WTC11 (cell line): ENCODE measurements at regions not wholly inside any gene's neighbourhood (a gene's known extent, or its start where the extent isn't known, plus 50 kb on each side); places are given as distances from the start of the nearest gene placed in this dataset.

ENCODE experiments used
- ATAC-seq: fragments of 200-7000 bp; cut with Tn5 transposase; 2 replicates; pipeline ENCODE4 v1.10.0; 2021; ENCODE audit warnings: mild to moderate bottlenecking, moderate library complexity
- CTCF ChIA-PET: fragments of 300-600 bp; sonication (Branson Sonifier 250); formaldehyde crosslinking; loops from one replicate; lab custom pipeline; 2021; ENCODE audit warnings: antibody characterized with exemption; lab: Charles Lee
- POLR2A ChIA-PET: fragments of 350-600 bp; sonication (Branson Sonifier 250); formaldehyde crosslinking; loops from one replicate; lab custom pipeline; 2021; ENCODE audit warnings: antibody characterized with exemption; lab: Charles Lee
- DNase-seq: peaks from one replicate; pipeline ENCODE4 v3.0.0; 2021; ENCODE audit warnings: low spot score
- H3K27ac Mint-ChIP-seq: 2 replicates; pipeline ENCODE4 v1.8.0; 2021; ENCODE audit warnings: mixed read lengths
- H3K27me3 Mint-ChIP-seq: 2 replicates; pipeline ENCODE4 v1.8.0; 2021; ENCODE audit warnings: low read depth, mild to moderate bottlenecking, moderate library complexity, mixed read lengths
- H3K36me3 Mint-ChIP-seq: 2 replicates; pipeline ENCODE4 v1.8.0; 2021; ENCODE audit warnings: mixed read lengths
- H3K4me1 Mint-ChIP-seq: 2 replicates; pipeline ENCODE4 v1.8.0; 2022; ENCODE audit warnings: mixed read lengths
- H3K4me3 Mint-ChIP-seq: 2 replicates; pipeline ENCODE4 v1.8.0; 2021; ENCODE audit warnings: mild to moderate bottlenecking, moderate library complexity, mixed read lengths
- H3K9me3 Mint-ChIP-seq: 2 replicates; pipeline ENCODE4 v1.8.0; 2021; ENCODE audit warnings: mixed read lengths
- CREM ChIP-seq: sonication (generic); formaldehyde crosslinking; IDR thresholded peaks from 2 replicates; pipeline ENCODE4 v1.8.1; 2022; ENCODE audit warnings: mild to moderate bottlenecking, missing genetic modification reagents, moderate library complexity
- FOXP1 ChIP-seq: sonication (generic); formaldehyde crosslinking; IDR thresholded peaks from 2 replicates; pipeline ENCODE4 v1.8.0; 2022; ENCODE audit warnings: missing genetic modification reagents, mild to moderate bottlenecking, moderate library complexity, borderline replicate concordance
- MXD4 ChIP-seq: fragments of 250-450 bp; sonication (Bioruptor Pico); IDR thresholded peaks from 2 replicates; pipeline ENCODE4 v1.8.0; 2021; ENCODE audit warnings: mild to moderate bottlenecking, moderate library complexity, borderline replicate concordance
- STAT6 ChIP-seq: sonication (generic); formaldehyde crosslinking; conservative IDR thresholded peaks from 2 replicates; pipeline ENCODE4 v1.8.1; 2023; ENCODE audit warnings: mild to moderate bottlenecking, low read depth, missing genetic modification reagents, moderate library complexity
- TEAD4 ChIP-seq: sonication (generic); formaldehyde crosslinking; IDR thresholded peaks from 2 replicates; pipeline ENCODE4 v1.8.0; 2022; ENCODE audit warnings: mild to moderate bottlenecking, missing genetic modification reagents
- ZNF121 ChIP-seq: sonication (generic); formaldehyde crosslinking; IDR thresholded peaks from 2 replicates; pipeline ENCODE4 v1.8.0; 2023; ENCODE audit warnings: missing genetic modification reagents
- ZNF232 ChIP-seq: sonication (generic); formaldehyde crosslinking; IDR thresholded peaks from 2 replicates; pipeline ENCODE4 v1.8.0; 2022; ENCODE audit warnings: mild to moderate bottlenecking, missing genetic modification reagents
- ZNF532 ChIP-seq: fragments of 250-450 bp; sonication (Bioruptor Pico); IDR thresholded peaks from 2 replicates; pipeline ENCODE4 v1.9.0; 2021; ENCODE audit warnings: mild to moderate bottlenecking, borderline replicate concordance
- TF ChIP-seq, protein P1 (sequence below): sonication (generic); formaldehyde crosslinking; IDR thresholded peaks from 2 replicates; pipeline ENCODE4 v1.8.0; 2023; ENCODE audit warnings: missing genetic modification reagents, mild to moderate bottlenecking, borderline replicate concordance

GRCh38 chr5:27276119-27276518, 237.7 kb upstream of the CDH9 start:
- Mint-ChIP-seq H3K36me3 (no peaks in the 10 kb centered on the region), H3K4me1 (no peaks in the 10 kb centered on the region), H3K4me3 (no peak overlapping the region), H3K9me3 (peaks cover 19% of the 10 kb centered on the region), H3K27me3 (no peaks in the 10 kb centered on the region), H3K27ac (no peak overlapping the region)
- TF ChIP-seq FOXP1 (CRISPR knock-in tag) = no peak
- ATAC-seq (no peak), DNase-seq (no peak)
- ChIA-PET POLR2A (no interaction called here), CTCF (no interaction called here)

DNA sequence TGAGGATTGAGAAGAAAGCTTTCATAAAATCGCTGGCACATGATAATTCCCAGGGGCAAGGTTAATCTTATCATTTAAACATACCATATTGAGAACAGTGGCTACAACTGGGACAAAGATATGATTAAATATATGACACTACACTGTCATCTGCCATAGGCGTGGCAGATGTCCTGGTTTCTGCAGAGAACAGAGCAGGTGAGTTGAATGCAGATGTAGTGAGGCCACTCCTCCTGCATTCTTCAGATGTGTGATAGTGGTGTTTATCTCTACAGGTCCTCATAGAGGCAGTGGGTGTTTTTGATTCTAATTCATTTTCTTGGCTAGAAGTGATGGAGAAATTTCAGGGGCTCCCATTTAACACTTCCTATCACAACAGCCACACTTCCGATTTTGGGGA, 237.0 kb upstream of the CDH9 start:
- Mint-ChIP-seq H3K36me3 (no peaks in the 10 kb centered on the region), H3K4me1 (no peaks in the 10 kb centered on the region), H3K27me3 (no peaks in the 10 kb centered on the region)
- DNase-seq (no peak), ATAC-seq (peak; percentile 53; the same call in 1 of the 2 replicates)
- TF ChIP-seq MXD4 (CRISPR knock-in tag) (no peak), ZNF121 (CRISPR knock-in tag) (no peak)
- TF ChIP-seq, protein P1, sequence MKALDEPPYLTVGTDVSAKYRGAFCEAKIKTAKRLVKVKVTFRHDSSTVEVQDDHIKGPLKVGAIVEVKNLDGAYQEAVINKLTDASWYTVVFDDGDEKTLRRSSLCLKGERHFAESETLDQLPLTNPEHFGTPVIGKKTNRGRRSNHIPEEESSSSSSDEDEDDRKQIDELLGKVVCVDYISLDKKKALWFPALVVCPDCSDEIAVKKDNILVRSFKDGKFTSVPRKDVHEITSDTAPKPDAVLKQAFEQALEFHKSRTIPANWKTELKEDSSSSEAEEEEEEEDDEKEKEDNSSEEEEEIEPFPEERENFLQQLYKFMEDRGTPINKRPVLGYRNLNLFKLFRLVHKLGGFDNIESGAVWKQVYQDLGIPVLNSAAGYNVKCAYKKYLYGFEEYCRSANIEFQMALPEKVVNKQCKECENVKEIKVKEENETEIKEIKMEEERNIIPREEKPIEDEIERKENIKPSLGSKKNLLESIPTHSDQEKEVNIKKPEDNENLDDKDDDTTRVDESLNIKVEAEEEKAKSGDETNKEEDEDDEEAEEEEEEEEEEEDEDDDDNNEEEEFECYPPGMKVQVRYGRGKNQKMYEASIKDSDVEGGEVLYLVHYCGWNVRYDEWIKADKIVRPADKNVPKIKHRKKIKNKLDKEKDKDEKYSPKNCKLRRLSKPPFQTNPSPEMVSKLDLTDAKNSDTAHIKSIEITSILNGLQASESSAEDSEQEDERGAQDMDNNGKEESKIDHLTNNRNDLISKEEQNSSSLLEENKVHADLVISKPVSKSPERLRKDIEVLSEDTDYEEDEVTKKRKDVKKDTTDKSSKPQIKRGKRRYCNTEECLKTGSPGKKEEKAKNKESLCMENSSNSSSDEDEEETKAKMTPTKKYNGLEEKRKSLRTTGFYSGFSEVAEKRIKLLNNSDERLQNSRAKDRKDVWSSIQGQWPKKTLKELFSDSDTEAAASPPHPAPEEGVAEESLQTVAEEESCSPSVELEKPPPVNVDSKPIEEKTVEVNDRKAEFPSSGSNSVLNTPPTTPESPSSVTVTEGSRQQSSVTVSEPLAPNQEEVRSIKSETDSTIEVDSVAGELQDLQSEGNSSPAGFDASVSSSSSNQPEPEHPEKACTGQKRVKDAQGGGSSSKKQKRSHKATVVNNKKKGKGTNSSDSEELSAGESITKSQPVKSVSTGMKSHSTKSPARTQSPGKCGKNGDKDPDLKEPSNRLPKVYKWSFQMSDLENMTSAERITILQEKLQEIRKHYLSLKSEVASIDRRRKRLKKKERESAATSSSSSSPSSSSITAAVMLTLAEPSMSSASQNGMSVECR = no peak
- TF ChIP-seq, all 79 proteins: peak for 0
- Mint-ChIP-seq H3K9me3 (peaks cover 16% of the 10 kb centered on the region), H3K4me3 (no peak overlapping the region), H3K27ac (no peak overlapping the region)
- ChIA-PET CTCF (no interaction called here), POLR2A (no interaction called here)

DNA sequence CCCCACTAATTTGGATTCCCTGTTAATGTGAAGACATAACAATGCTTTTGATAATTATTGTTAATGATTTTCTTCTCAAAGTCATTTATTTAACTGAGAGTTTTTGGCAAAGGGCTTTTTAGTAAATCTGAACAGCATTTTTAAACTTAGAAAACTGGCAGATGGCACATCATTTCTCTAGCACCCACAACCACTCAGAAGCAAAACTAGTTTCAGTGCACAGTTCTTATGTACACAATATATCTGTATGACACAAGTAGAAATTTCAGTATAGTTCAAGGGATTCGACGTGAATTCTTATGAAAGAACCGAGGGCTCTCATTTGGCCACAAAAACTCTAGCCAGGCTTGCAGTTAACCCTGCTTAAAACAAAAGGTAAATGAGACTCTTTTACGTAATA, 231.4 kb upstream of the CDH9 start:
- POLR2A ChIA-PET = no interaction called here
- no peak overlapping the region for H3K4me3 Mint-ChIP-seq

More for the DNA sequence above, 231.4 kb upstream of the CDH9 start:
- CTCF ChIA-PET = no interaction called here
- Mint-ChIP-seq H3K27me3 (no peaks in the 10 kb centered on the region; the same call in 1 of the 2 replicates), H3K27ac (no peak overlapping the region), H3K36me3 (peaks cover 19% of the 10 kb centered on the region), H3K9me3 (peaks cover 40% of the 10 kb centered on the region), H3K4me1 (no peaks in the 10 kb centered on the region)
- TF ChIP-seq, protein P1 = no peak
- no peak for TF ChIP-seq TEAD4 (CRISPR knock-in tag)
- no peak for TF ChIP-seq CREM
- TF ChIP-seq ZNF532 (CRISPR knock-in tag) = no peak
- TF ChIP-seq STAT6 (CRISPR knock-in tag) = no peak
- TF ChIP-seq ZNF232 (CRISPR knock-in tag) = no peak
- ATAC-seq (no peak), DNase-seq (no peak)
